Urothelium cell line (cell line): ENCODE measurements at regions not wholly inside any gene's neighbourhood (a gene's known extent, or its start where the extent isn't known, plus 50 kb on each side); places are given as distances from the start of the nearest gene placed in this dataset.

Experiments used
- DNase-seq: peaks from one replicate; pipeline ENCODE4 v3.0.0; 2011; ENCODE audit warnings: low spot score, mixed read lengths
- FAIRE-seq: peaks from 2 replicates; lab custom pipeline; 2011; peaks lifted over from hg19 to GRCh38; lab: Jason Lieb, UNC

- no peak for DNase-seq
- no peak for FAIRE-seq
Measured at GRCh38 chr9:14967450-14968321, 57.5 kb upstream of the FREM1 start.

GRCh38 chr9:14962193-14962882 is 52.1 kb upstream of the FREM1 start:
- FAIRE-seq (no peak), DNase-seq (no peak)

GRCh38 chr9:14961372-14962068 is 51.3 kb upstream of the FREM1 start:
- no peak for FAIRE-seq
- DNase-seq: no peak

- FAIRE-seq: no peak
Measured at GRCh38 chr9:14960881-14961280, 50.7 kb upstream of the FREM1 start.

More at GRCh38 chr9:14960881-14961280, 50.7 kb upstream of the FREM1 start:
- DNase-seq: no peak
